Neural cell (in vitro differentiated cells): ENCODE measurements at regions not wholly inside any gene's neighbourhood (a gene's known extent, or its start where the extent isn't known, plus 50 kb on each side); places are given as distances from the start of the nearest gene placed in this dataset.

Experiments used
- H2AFZ ChIP-seq: fragments of 200-600, 300-800 bp; sonication (generic), shearing (Covaris generic); 2 replicates; pipeline ENCODE4 v1.6.0; 2014; ENCODE audit warnings: low read depth, mild to moderate bottlenecking, antibody characterized with exemption, low read length, moderate library complexity
- H3F3A ChIP-seq: fragments of 200-600 bp; shearing (Covaris generic); 2 replicates; pipeline ENCODE4 v1.6.1; 2016; ENCODE audit warnings: mild to moderate bottlenecking, moderate library complexity, mixed read lengths, antibody characterized with exemption, low read length; ENCODE audit not compliant: insufficient read depth, poor library complexity, severe bottlenecking
- H3K27ac ChIP-seq: fragments of 200-600, 300-800 bp; sonication (generic), shearing (Covaris generic); 2 replicates; pipeline ENCODE4 v1.5.1; 2014; ENCODE audit warnings: mild to moderate bottlenecking, low read length, moderate library complexity
- H3K27me3 ChIP-seq: fragments of 300-800, 200-600 bp; sonication (generic), shearing (Covaris generic); 2 replicates; pipeline ENCODE4 v1.6.0; 2014; ENCODE audit warnings: mild to moderate bottlenecking, low read depth, low read length, moderate library complexity; ENCODE audit not compliant: insufficient read depth
- H3K36me3 ChIP-seq: fragments of 300-800, 200-600 bp; sonication (generic), shearing (Covaris generic); 2 replicates; pipeline ENCODE4 v1.5.1; 2014; ENCODE audit warnings: mild to moderate bottlenecking, antibody characterized with exemption, low read length, moderate library complexity; ENCODE audit not compliant: insufficient read depth
- H3K4me2 ChIP-seq: fragments of 300-800, 200-600 bp; sonication (generic), shearing (Covaris generic); 2 replicates; pipeline ENCODE4 v1.6.0; 2014; ENCODE audit warnings: mild to moderate bottlenecking, low read length
- H3K4me3 ChIP-seq: fragments of 300-800, 200-600 bp; sonication (generic), shearing (Covaris generic); 2 replicates; pipeline ENCODE4 v1.5.1; 2014; ENCODE audit warnings: mild to moderate bottlenecking, low read length, moderate library complexity
- H3K79me2 ChIP-seq: fragments of 200-600 bp; shearing (Covaris generic); replicated peaks from 2 replicates; pipeline ENCODE4 v1.6.0; 2014; ENCODE audit warnings: mild to moderate bottlenecking, low read length, moderate library complexity; ENCODE audit not compliant: insufficient read depth
- H3K9ac ChIP-seq: fragments of 300-800, 200-600 bp; sonication (generic), shearing (Covaris generic); 2 replicates; pipeline ENCODE4 v1.6.1; 2016; ENCODE audit warnings: mild to moderate bottlenecking, low read length, mixed read lengths
- H3K9me2 ChIP-seq: fragments of 200-600 bp; shearing (Covaris generic); 2 replicates; pipeline ENCODE4 v1.6.1; 2016; ENCODE audit warnings: mild to moderate bottlenecking, low read length, mixed read lengths; ENCODE audit not compliant: insufficient read depth
- H3K9me3 ChIP-seq: fragments of 200-600, 300-800 bp; sonication (generic), shearing (Covaris generic); 2 replicates; pipeline ENCODE4 v1.6.1; 2016; ENCODE audit warnings: mild to moderate bottlenecking, mixed run types, low read length, moderate library complexity, mixed read lengths
- H4K20me1 ChIP-seq: fragments of 200-600 bp; shearing (Covaris generic); 2 replicates; pipeline ENCODE4 v1.6.1; 2016; ENCODE audit warnings: mild to moderate bottlenecking, mixed run types; ENCODE audit not compliant: insufficient read depth
- CTCF ChIP-seq: fragments of 450-650 bp; IDR thresholded peaks from 2 replicates; pipeline ENCODE4 v1.5.1; 2014; ENCODE audit warnings: antibody characterized with exemption, mild to moderate bottlenecking, moderate library complexity; ENCODE audit not compliant: poor library complexity, severe bottlenecking
- EP300 ChIP-seq: fragments of 450-650 bp; conservative IDR thresholded peaks from 2 replicates; pipeline ENCODE4 v1.6.1; 2014; ENCODE audit warnings: antibody characterized with exemption, mild to moderate bottlenecking, moderate library complexity; ENCODE audit not compliant: poor library complexity, severe bottlenecking
- EZH2 ChIP-seq: fragments of 200-600, 300-800 bp; shearing (Covaris generic), sonication (generic); IDR thresholded peaks from 2 replicates; pipeline ENCODE4 v1.6.1; 2014; ENCODE audit warnings: antibody characterized with exemption, low read length, borderline replicate concordance, mild to moderate bottlenecking; ENCODE audit not compliant: insufficient read depth, poor library complexity, severe bottlenecking
- MXI1 ChIP-seq: fragments of 450-650 bp; conservative IDR thresholded peaks from 2 replicates; pipeline ENCODE4 v1.6.1; 2014; ENCODE audit warnings: antibody characterized with exemption, mild to moderate bottlenecking; ENCODE audit not compliant: poor library complexity, severe bottlenecking
- POLR2AphosphoS5 ChIP-seq: IDR thresholded peaks from 2 replicates; pipeline ENCODE4 v1.6.1; 2012
- RAD21 ChIP-seq: fragments of 450-650 bp; conservative IDR thresholded peaks from 2 replicates; pipeline ENCODE4 v1.6.1; 2014; ENCODE audit warnings: antibody characterized with exemption, mild to moderate bottlenecking, moderate library complexity
- SMC3 ChIP-seq: fragments of 450-650 bp; conservative IDR thresholded peaks from 2 replicates; pipeline ENCODE4 v1.6.1; 2014; ENCODE audit warnings: antibody characterized with exemption, mild to moderate bottlenecking, moderate library complexity; ENCODE audit not compliant: poor library complexity
- TAF1 ChIP-seq: IDR thresholded peaks from 2 replicates; pipeline ENCODE4 v1.6.1; 2012; ENCODE audit warnings: low read depth
- TF ChIP-seq, protein P1 (sequence below): IDR thresholded peaks from 2 replicates; pipeline ENCODE4 v1.6.1; 2012; ENCODE audit warnings: borderline replicate concordance

- no peaks in the 10 kb centered on the region for H3K79me2 ChIP-seq
- TF ChIP-seq, protein P1, sequence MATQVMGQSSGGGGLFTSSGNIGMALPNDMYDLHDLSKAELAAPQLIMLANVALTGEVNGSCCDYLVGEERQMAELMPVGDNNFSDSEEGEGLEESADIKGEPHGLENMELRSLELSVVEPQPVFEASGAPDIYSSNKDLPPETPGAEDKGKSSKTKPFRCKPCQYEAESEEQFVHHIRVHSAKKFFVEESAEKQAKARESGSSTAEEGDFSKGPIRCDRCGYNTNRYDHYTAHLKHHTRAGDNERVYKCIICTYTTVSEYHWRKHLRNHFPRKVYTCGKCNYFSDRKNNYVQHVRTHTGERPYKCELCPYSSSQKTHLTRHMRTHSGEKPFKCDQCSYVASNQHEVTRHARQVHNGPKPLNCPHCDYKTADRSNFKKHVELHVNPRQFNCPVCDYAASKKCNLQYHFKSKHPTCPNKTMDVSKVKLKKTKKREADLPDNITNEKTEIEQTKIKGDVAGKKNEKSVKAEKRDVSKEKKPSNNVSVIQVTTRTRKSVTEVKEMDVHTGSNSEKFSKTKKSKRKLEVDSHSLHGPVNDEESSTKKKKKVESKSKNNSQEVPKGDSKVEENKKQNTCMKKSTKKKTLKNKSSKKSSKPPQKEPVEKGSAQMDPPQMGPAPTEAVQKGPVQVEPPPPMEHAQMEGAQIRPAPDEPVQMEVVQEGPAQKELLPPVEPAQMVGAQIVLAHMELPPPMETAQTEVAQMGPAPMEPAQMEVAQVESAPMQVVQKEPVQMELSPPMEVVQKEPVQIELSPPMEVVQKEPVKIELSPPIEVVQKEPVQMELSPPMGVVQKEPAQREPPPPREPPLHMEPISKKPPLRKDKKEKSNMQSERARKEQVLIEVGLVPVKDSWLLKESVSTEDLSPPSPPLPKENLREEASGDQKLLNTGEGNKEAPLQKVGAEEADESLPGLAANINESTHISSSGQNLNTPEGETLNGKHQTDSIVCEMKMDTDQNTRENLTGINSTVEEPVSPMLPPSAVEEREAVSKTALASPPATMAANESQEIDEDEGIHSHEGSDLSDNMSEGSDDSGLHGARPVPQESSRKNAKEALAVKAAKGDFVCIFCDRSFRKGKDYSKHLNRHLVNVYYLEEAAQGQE: no peak
- TF ChIP-seq MXI1: no peak
- no peak for TF ChIP-seq POLR2AphosphoS5
- TF ChIP-seq EZH2: no peak
- TF ChIP-seq EP300: no peak
- no peak for TF ChIP-seq TAF1
- no peak for TF ChIP-seq RAD21
- no peak for TF ChIP-seq CTCF
- no peak for TF ChIP-seq SMC3
- H3K27ac ChIP-seq: no peak overlapping the region
- no peak overlapping the region for H3K4me2 ChIP-seq
- H3K9me2 ChIP-seq: no peaks in the 10 kb centered on the region
- H4K20me1 ChIP-seq: no peaks in the 10 kb centered on the region
- no peaks in the 10 kb centered on the region for H3K9me3 ChIP-seq
- no peaks in the 10 kb centered on the region for H3K36me3 ChIP-seq
- H3F3A ChIP-seq: no peaks in the 10 kb centered on the region
- H3K27me3 ChIP-seq: no peaks in the 10 kb centered on the region
- no peak overlapping the region for H2AFZ ChIP-seq
- no peak overlapping the region for H3K9ac ChIP-seq
- no peak overlapping the region for H3K4me3 ChIP-seq
Measured at GRCh38 chr3:165682734-165683133, 154.5 kb downstream of the BCHE start.

DNA sequence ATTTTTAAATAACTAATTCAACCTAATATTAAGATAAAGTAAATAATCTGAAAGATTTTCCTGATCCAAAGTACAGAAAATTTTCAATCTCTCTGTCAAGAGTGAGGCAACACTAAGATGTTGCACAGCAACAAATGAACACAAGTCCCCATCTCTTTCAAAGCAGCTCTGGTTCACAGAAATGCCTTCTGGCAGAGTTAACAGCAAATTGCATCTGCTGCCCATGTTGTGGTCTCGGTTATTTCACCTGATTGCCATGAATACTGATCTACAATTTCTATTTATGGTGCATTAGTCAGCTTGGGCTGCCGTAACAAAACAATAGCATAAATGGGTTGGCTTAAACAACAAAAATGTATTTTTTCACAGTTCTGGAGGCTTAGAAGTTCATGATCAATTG is 167.3 kb downstream of the BCHE start:
- H3K27ac ChIP-seq: no peak overlapping the region
- H3K4me2 ChIP-seq: no peak overlapping the region
- H3K79me2 ChIP-seq: no peaks in the 10 kb centered on the region
- no peak overlapping the region for H3K9ac ChIP-seq
- TF ChIP-seq EP300 (no peak), POLR2AphosphoS5 (no peak), SMC3 (no peak), TAF1 (no peak), RAD21 (no peak), CTCF (no peak), EZH2 (no peak), MXI1 (no peak)
- TF ChIP-seq, protein P1: no peak
- no peak overlapping the region for H3K4me3 ChIP-seq
- no peaks in the 10 kb centered on the region for H3K9me2 ChIP-seq
- H2AFZ ChIP-seq: no peak overlapping the region
- H3F3A ChIP-seq: no peaks in the 10 kb centered on the region
- H3K27me3 ChIP-seq: no peaks in the 10 kb centered on the region
- no peaks in the 10 kb centered on the region for H4K20me1 ChIP-seq
- H3K9me3 ChIP-seq: no peaks in the 10 kb centered on the region
- no peaks in the 10 kb centered on the region for H3K36me3 ChIP-seq
